Brain microvascular endothelial cell (primary cell): ENCODE measurements at regions not wholly inside any gene's neighbourhood (a gene's known extent, or its start where the extent isn't known, plus 50 kb on each side); places are given as distances from the start of the nearest gene placed in this dataset.

Source experiments
- DNase-seq: peaks from one replicate; pipeline ENCODE4 v3.0.0-alpha.2; 2020
- H3K27ac ChIP-seq: fragments of 250-450 bp; sonication (Bioruptor Pico); 2 replicates; pipeline ENCODE4 v1.5.1; 2020; ENCODE audit warnings: mild to moderate bottlenecking, moderate library complexity
- H3K27me3 ChIP-seq: fragments of 250-450 bp; sonication (Bioruptor Pico); replicated peaks from 2 replicates; pipeline ENCODE4 v1.5.1; 2020; ENCODE audit warnings: mild to moderate bottlenecking
- H3K36me3 ChIP-seq: fragments of 250-450 bp; sonication (Bioruptor Pico); replicated peaks from 2 replicates; pipeline ENCODE4 v1.5.1; 2020; ENCODE audit warnings: mild to moderate bottlenecking
- H3K4me3 ChIP-seq: 2 replicates; pipeline ENCODE4 v1.5.1; 2011; ENCODE audit warnings: low read depth, mild to moderate bottlenecking, control low read depth, low read length, moderate library complexity
- CTCF ChIP-seq: IDR thresholded peaks from 2 replicates; pipeline ENCODE4 v1.5.1; 2011; ENCODE audit warnings: low read depth, mild to moderate bottlenecking, moderate library complexity, low read length, control low read depth, inconsistent platforms; ENCODE audit errors: missing control alignments
- in situ Hi-C: cut with HindIII; loops from 2 replicates; pipeline ENCODE4 v1.10.0; 2017; ENCODE audit warnings: low sequenced_read_pairs, low pct_ligation_motif_present

- H3K36me3 ChIP-seq, result no peaks in the 10 kb centered on the region
- no peak for TF ChIP-seq CTCF
- no peaks in the 10 kb centered on the region for H3K27me3 ChIP-seq
- no peak for DNase-seq
- no peak overlapping the region for H3K27ac ChIP-seq
- no peak overlapping the region for H3K4me3 ChIP-seq
- in situ Hi-C loops, result no loop called here
Observed at GRCh38 chr13:50370303-50370950, 355.2 kb downstream of the KCNRG start.

GRCh38 chr13:50374517-50374916, 359.3 kb downstream of the KCNRG start:
- DNase-seq, result no peak
- TF ChIP-seq CTCF, result no peak
- Histone ChIP-seq H3K36me3 (no peaks in the 10 kb centered on the region), H3K27me3 (no peaks in the 10 kb centered on the region), H3K27ac (no peak overlapping the region), H3K4me3 (no peak overlapping the region)
- in situ Hi-C loops, result no loop called here

- Histone ChIP-seq H3K36me3 (no peaks in the 10 kb centered on the region), H3K27me3 (no peaks in the 10 kb centered on the region), H3K4me3 (no peak overlapping the region), H3K27ac (no peak overlapping the region)
- no peak for TF ChIP-seq CTCF
- in situ Hi-C loops, result no loop called here
- peak; percentile 62 for DNase-seq
Observed at GRCh38 chr13:50375792-50376191, 360.5 kb downstream of the KCNRG start.

GRCh38 chr13:50376895-50377575, 361.8 kb downstream of the KCNRG start:
- Histone ChIP-seq H3K27me3 (no peaks in the 10 kb centered on the region), H3K36me3 (no peaks in the 10 kb centered on the region), H3K4me3 (no peak overlapping the region), H3K27ac (no peak overlapping the region)
- in situ Hi-C loops, result no loop called here
- no peak for DNase-seq
- TF ChIP-seq CTCF, result peak; percentile 33

GRCh38 chr13:50377726-50378270, 362.6 kb downstream of the KCNRG start:
- in situ Hi-C loops, result no loop called here
- no peak for DNase-seq
- TF ChIP-seq CTCF, result no peak

More at GRCh38 chr13:50377726-50378270, 362.6 kb downstream of the KCNRG start:
- Histone ChIP-seq H3K27me3 (no peaks in the 10 kb centered on the region), H3K36me3 (no peaks in the 10 kb centered on the region), H3K27ac (no peak overlapping the region), H3K4me3 (no peak overlapping the region)
